Endothelial cell (in vitro differentiated cells): ENCODE measurements at regions not wholly inside any gene's neighbourhood (a gene's known extent, or its start where the extent isn't known, plus 50 kb on each side); places are given as distances from the start of the nearest gene placed in this dataset.

ENCODE experiments used
- DNase-seq: peaks from one replicate; pipeline ENCODE4 v3.0.0; 2021; ENCODE audit warnings: low spot score
- H3K27ac Mint-ChIP-seq: one replicate; pipeline ENCODE4 v1.8.0; 2021; ENCODE audit warnings: mixed read lengths, inconsistent platforms; ENCODE audit not compliant: unreplicated experiment
- H3K27me3 Mint-ChIP-seq: one replicate; pipeline ENCODE4 v1.8.0; 2021; ENCODE audit warnings: mild to moderate bottlenecking, moderate library complexity, mixed read lengths, inconsistent platforms; ENCODE audit not compliant: unreplicated experiment
- H3K36me3 Mint-ChIP-seq: one replicate; pipeline ENCODE4 v1.8.0; 2021; ENCODE audit warnings: mild to moderate bottlenecking, low read depth, mixed read lengths, inconsistent platforms; ENCODE audit not compliant: unreplicated experiment
- H3K4me1 Mint-ChIP-seq: one replicate; pipeline ENCODE4 v1.8.0; 2021; ENCODE audit warnings: mild to moderate bottlenecking, mixed read lengths, inconsistent platforms; ENCODE audit not compliant: unreplicated experiment
- H3K4me3 Mint-ChIP-seq: one replicate; pipeline ENCODE4 v1.8.0; 2021; ENCODE audit warnings: mild to moderate bottlenecking, mixed read lengths, inconsistent platforms; ENCODE audit not compliant: unreplicated experiment
- H3K9me3 Mint-ChIP-seq: one replicate; pipeline ENCODE4 v1.8.0; 2021; ENCODE audit warnings: mixed read lengths, inconsistent platforms; ENCODE audit not compliant: unreplicated experiment
- CTCF ChIP-seq: fragments of 200-600 bp; sonication (generic); IDR thresholded peaks from one replicate; pipeline ENCODE4 v1.5.0; 2021; ENCODE audit warnings: antibody characterized with exemption; ENCODE audit not compliant: unreplicated experiment

GRCh38 chr12:88725592-88726143, 145.4 kb upstream of the KITLG start:
- H3K36me3 Mint-ChIP-seq, result no peaks in the 10 kb centered on the region
- H3K4me3 Mint-ChIP-seq, result no peak overlapping the region
- no peak for DNase-seq
- H3K27ac Mint-ChIP-seq, result no peak overlapping the region
- H3K9me3 Mint-ChIP-seq, result no peaks in the 10 kb centered on the region
- TF ChIP-seq CTCF, result no peak
- no peaks in the 10 kb centered on the region for H3K4me1 Mint-ChIP-seq
- H3K27me3 Mint-ChIP-seq, result peaks cover 2% of the 10 kb centered on the region

- H3K36me3 Mint-ChIP-seq, result no peaks in the 10 kb centered on the region
- H3K4me1 Mint-ChIP-seq, result no peaks in the 10 kb centered on the region
- no peak overlapping the region for H3K4me3 Mint-ChIP-seq
- DNase-seq, result no peak
- no peak overlapping the region for H3K27ac Mint-ChIP-seq
- H3K9me3 Mint-ChIP-seq, result no peaks in the 10 kb centered on the region
- no peaks in the 10 kb centered on the region for H3K27me3 Mint-ChIP-seq
- TF ChIP-seq CTCF, result no peak
Observed at GRCh38 chr12:88723219-88723618, 142.9 kb upstream of the KITLG start.

GRCh38 chr12:88720785-88721650, 140.7 kb upstream of the KITLG start:
- H3K27me3 Mint-ChIP-seq, result no peaks in the 10 kb centered on the region
- TF ChIP-seq CTCF, result no peak
- DNase-seq, result no peak
- H3K36me3 Mint-ChIP-seq, result no peaks in the 10 kb centered on the region
- no peak overlapping the region for H3K4me3 Mint-ChIP-seq
- no peak overlapping the region for H3K27ac Mint-ChIP-seq
- H3K9me3 Mint-ChIP-seq, result no peaks in the 10 kb centered on the region
- no peaks in the 10 kb centered on the region for H3K4me1 Mint-ChIP-seq

GRCh38 chr12:88720231-88720630, 140.0 kb upstream of the KITLG start:
- H3K27me3 Mint-ChIP-seq, result no peaks in the 10 kb centered on the region
- no peaks in the 10 kb centered on the region for H3K9me3 Mint-ChIP-seq
- no peak for TF ChIP-seq CTCF

GRCh38 chr12:88717188-88717587, 136.9 kb upstream of the KITLG start:
- Mint-ChIP-seq H3K27me3 (no peaks in the 10 kb centered on the region), H3K27ac (no peak overlapping the region)

More at GRCh38 chr12:88720231-88720630, 140.0 kb upstream of the KITLG start:
- no peak overlapping the region for H3K4me3 Mint-ChIP-seq
- DNase-seq, result no peak
- H3K27ac Mint-ChIP-seq, result no peak overlapping the region
- H3K36me3 Mint-ChIP-seq, result no peaks in the 10 kb centered on the region
- H3K4me1 Mint-ChIP-seq, result no peaks in the 10 kb centered on the region

More at GRCh38 chr12:88717188-88717587, 136.9 kb upstream of the KITLG start:
- no peak for DNase-seq
- no peak for TF ChIP-seq CTCF
- Mint-ChIP-seq H3K4me3 (no peak overlapping the region), H3K4me1 (no peaks in the 10 kb centered on the region), H3K9me3 (no peaks in the 10 kb centered on the region), H3K36me3 (no peaks in the 10 kb centered on the region)
